ENCODE measurements at regions not wholly inside any gene's neighbourhood (a gene's known extent, or its start where the extent isn't known, plus 50 kb on each side); places are given as distances from the start of the nearest gene placed in this dataset.

DNA sequence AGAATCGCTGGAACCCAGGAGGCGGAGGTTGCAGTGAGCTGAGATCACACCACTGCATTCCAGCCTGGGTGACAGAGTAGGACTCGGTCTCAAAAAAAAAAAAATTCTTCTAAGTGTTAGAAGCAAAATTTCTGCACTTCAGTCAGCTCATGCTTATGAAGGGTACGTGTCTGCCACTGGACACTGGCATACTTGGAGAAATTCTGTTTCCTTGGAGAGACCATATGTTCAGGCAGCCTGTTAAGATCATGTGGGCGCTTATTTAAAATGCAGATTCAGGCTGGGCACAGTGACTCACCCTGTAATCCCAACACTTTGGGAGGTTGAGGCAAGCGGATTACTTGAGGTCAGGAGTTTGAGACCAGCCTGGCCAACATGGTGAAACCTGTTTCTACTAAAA lies 85.6 kb upstream of the IQSEC1 start (continued):
- TF ChIP-seq, protein P1, sequence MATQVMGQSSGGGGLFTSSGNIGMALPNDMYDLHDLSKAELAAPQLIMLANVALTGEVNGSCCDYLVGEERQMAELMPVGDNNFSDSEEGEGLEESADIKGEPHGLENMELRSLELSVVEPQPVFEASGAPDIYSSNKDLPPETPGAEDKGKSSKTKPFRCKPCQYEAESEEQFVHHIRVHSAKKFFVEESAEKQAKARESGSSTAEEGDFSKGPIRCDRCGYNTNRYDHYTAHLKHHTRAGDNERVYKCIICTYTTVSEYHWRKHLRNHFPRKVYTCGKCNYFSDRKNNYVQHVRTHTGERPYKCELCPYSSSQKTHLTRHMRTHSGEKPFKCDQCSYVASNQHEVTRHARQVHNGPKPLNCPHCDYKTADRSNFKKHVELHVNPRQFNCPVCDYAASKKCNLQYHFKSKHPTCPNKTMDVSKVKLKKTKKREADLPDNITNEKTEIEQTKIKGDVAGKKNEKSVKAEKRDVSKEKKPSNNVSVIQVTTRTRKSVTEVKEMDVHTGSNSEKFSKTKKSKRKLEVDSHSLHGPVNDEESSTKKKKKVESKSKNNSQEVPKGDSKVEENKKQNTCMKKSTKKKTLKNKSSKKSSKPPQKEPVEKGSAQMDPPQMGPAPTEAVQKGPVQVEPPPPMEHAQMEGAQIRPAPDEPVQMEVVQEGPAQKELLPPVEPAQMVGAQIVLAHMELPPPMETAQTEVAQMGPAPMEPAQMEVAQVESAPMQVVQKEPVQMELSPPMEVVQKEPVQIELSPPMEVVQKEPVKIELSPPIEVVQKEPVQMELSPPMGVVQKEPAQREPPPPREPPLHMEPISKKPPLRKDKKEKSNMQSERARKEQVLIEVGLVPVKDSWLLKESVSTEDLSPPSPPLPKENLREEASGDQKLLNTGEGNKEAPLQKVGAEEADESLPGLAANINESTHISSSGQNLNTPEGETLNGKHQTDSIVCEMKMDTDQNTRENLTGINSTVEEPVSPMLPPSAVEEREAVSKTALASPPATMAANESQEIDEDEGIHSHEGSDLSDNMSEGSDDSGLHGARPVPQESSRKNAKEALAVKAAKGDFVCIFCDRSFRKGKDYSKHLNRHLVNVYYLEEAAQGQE (IDR thresholded peaks at IDR 0.05; ENCODE audit: unreplicated experiment): no peak
- TF ChIP-seq STAT1 (IDR thresholded peaks at IDR 0.05; ENCODE audit: unreplicated experiment) (no peak), EZH2phosphoT487 (IDR thresholded peaks at IDR 0.05; ENCODE audit: unreplicated experiment) (no peak), ZNF114 (CRISPR knock-in tag; IDR thresholded peaks at IDR 0.05) (no peak)

DNA sequence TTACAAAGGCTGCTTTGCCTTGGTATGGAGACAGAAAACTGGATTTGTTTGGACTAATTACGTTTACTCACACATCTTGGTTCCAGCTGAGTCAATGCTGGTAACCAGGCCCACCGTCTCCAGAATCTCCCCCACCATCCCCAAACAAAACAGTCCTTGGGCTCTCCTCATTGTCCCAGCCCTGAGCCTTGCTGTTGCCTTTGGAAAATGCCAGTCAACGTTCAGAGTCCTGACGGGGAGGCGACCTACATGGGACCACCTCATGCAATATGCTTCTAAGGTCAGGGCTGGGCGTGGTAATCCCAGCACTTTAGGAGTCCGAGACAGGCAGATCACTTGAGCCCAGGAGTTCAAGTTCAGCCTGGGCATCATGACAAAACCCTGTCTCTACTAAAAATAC lies 85.2 kb upstream of the IQSEC1 start:
- Mint-ChIP-seq H3K27me3 (ENCODE audit: insufficient read depth, low read depth, poor library complexity) (peaks cover 12% of the 10 kb centered on the region), H3K4me3 (no peak overlapping the region), H3K9me3 (peaks cover 13% of the 10 kb centered on the region), H3K36me3 (ENCODE audit: low read depth) (peaks cover 19% of the 10 kb centered on the region; the same call in 2 of the 3 replicates), H3K27ac (no peak overlapping the region), H3K4me1 (peaks cover 46% of the 10 kb centered on the region)
- H3K79me2 ChIP-seq (replicated peaks; ENCODE audit: insufficient read depth): no peaks in the 10 kb centered on the region
- no peaks in the 10 kb centered on the region for H4K20me1 ChIP-seq (replicated peaks; ENCODE audit: insufficient read depth)
- H3K9me2 ChIP-seq (ENCODE audit: insufficient read depth): 0 out of 2 replicates have a peak, but pooled peaks cover 4% of the 10 kb centered on the region
- no peaks in the 10 kb centered on the region for H3K27me3 ChIP-seq (ENCODE audit: insufficient read depth)
- no peak for ATAC-seq
- no peaks in the 10 kb centered on the region for H3K36me3 ChIP-seq (ENCODE audit: insufficient read depth)
- H3K4me1 ChIP-seq (ENCODE audit: insufficient read depth): peaks cover 27% of the 10 kb centered on the region
- no peak for DNase-seq (ENCODE audit: low spot score)
- no peak overlapping the region for H2AFZ ChIP-seq
- no peak overlapping the region for H3K4me3 ChIP-seq
- no peak overlapping the region for H3K27ac ChIP-seq (ENCODE audit: low read depth)
- no peaks in the 10 kb centered on the region for H3F3A ChIP-seq (replicated peaks; ENCODE audit: low read depth)
- H3K4me2 ChIP-seq: no peak overlapping the region
- TF ChIP-seq ZNF114 (CRISPR knock-in tag; IDR thresholded peaks at IDR 0.05) (no peak), ZNF331 (CRISPR knock-in tag; IDR thresholded peaks at IDR 0.05; ENCODE audit: low read depth) (no peak), EZH2 (IDR thresholded peaks at IDR 0.05; ENCODE audit: low read depth, unreplicated experiment) (no peak), STAT1 (IDR thresholded peaks at IDR 0.05; ENCODE audit: unreplicated experiment) (no peak), NANOG (IDR thresholded peaks at IDR 0.05; ENCODE audit: borderline replicate concordance) (no peak), EZH2phosphoT487 (IDR thresholded peaks at IDR 0.05; ENCODE audit: unreplicated experiment) (no peak), JUNB (IDR thresholded peaks at IDR 0.05; ENCODE audit: unreplicated experiment) (no peak)
- TF ChIP-seq, protein P2, sequence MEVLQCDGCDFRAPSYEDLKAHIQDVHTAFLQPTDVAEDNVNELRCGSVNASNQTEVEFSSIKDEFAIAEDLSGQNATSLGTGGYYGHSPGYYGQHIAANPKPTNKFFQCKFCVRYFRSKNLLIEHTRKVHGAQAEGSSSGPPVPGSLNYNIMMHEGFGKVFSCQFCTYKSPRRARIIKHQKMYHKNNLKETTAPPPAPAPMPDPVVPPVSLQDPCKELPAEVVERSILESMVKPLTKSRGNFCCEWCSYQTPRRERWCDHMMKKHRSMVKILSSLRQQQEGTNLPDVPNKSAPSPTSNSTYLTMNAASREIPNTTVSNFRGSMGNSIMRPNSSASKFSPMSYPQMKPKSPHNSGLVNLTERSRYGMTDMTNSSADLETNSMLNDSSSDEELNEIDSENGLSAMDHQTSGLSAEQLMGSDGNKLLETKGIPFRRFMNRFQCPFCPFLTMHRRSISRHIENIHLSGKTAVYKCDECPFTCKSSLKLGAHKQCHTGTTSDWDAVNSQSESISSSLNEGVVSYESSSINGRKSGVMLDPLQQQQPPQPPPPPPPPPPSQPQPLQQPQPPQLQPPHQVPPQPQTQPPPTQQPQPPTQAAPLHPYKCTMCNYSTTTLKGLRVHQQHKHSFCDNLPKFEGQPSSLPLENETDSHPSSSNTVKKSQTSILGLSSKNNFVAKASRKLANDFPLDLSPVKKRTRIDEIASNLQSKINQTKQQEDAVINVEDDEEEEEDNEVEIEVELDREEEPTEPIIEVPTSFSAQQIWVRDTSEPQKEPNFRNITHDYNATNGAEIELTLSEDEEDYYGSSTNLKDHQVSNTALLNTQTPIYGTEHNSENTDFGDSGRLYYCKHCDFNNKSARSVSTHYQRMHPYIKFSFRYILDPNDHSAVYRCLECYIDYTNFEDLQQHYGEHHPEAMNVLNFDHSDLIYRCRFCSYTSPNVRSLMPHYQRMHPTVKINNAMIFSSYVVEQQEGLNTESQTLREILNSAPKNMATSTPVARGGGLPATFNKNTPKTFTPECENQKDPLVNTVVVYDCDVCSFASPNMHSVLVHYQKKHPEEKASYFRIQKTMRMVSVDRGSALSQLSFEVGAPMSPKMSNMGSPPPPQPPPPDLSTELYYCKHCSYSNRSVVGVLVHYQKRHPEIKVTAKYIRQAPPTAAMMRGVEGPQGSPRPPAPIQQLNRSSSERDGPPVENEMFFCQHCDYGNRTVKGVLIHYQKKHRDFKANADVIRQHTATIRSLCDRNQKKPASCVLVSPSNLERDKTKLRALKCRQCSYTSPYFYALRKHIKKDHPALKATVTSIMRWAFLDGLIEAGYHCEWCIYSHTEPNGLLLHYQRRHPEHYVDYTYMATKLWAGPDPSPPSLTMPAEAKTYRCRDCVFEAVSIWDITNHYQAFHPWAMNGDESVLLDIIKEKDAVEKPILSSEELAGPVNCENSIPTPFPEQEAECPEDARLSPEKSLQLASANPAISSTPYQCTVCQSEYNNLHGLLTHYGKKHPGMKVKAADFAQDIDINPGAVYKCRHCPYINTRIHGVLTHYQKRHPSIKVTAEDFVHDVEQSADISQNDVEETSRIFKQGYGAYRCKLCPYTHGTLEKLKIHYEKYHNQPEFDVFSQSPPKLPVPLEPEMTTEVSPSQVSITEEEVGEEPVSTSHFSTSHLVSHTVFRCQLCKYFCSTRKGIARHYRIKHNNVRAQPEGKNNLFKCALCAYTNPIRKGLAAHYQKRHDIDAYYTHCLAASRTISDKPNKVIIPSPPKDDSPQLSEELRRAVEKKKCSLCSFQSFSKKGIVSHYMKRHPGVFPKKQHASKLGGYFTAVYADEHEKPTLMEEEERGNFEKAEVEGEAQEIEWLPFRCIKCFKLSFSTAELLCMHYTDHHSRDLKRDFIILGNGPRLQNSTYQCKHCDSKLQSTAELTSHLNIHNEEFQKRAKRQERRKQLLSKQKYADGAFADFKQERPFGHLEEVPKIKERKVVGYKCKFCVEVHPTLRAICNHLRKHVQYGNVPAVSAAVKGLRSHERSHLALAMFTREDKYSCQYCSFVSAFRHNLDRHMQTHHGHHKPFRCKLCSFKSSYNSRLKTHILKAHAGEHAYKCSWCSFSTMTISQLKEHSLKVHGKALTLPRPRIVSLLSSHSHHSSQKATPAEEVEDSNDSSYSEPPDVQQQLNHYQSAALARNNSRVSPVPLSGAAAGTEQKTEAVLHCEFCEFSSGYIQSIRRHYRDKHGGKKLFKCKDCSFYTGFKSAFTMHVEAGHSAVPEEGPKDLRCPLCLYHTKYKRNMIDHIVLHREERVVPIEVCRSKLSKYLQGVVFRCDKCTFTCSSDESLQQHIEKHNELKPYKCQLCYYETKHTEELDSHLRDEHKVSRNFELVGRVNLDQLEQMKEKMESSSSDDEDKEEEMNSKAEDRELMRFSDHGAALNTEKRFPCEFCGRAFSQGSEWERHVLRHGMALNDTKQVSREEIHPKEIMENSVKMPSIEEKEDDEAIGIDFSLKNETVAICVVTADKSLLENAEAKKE (CRISPR knock-in tag; IDR thresholded peaks at IDR 0.05): no peak
- TF ChIP-seq, protein P3, sequence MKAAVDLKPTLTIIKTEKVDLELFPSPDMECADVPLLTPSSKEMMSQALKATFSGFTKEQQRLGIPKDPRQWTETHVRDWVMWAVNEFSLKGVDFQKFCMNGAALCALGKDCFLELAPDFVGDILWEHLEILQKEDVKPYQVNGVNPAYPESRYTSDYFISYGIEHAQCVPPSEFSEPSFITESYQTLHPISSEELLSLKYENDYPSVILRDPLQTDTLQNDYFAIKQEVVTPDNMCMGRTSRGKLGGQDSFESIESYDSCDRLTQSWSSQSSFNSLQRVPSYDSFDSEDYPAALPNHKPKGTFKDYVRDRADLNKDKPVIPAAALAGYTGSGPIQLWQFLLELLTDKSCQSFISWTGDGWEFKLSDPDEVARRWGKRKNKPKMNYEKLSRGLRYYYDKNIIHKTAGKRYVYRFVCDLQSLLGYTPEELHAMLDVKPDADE (IDR thresholded peaks at IDR 0.05): no peak
- TF ChIP-seq, protein P4, sequence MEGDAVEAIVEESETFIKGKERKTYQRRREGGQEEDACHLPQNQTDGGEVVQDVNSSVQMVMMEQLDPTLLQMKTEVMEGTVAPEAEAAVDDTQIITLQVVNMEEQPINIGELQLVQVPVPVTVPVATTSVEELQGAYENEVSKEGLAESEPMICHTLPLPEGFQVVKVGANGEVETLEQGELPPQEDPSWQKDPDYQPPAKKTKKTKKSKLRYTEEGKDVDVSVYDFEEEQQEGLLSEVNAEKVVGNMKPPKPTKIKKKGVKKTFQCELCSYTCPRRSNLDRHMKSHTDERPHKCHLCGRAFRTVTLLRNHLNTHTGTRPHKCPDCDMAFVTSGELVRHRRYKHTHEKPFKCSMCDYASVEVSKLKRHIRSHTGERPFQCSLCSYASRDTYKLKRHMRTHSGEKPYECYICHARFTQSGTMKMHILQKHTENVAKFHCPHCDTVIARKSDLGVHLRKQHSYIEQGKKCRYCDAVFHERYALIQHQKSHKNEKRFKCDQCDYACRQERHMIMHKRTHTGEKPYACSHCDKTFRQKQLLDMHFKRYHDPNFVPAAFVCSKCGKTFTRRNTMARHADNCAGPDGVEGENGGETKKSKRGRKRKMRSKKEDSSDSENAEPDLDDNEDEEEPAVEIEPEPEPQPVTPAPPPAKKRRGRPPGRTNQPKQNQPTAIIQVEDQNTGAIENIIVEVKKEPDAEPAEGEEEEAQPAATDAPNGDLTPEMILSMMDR (conservative IDR thresholded peaks at IDR 0.05; ENCODE audit: low read depth in 2 of 2): no peak
